H1 (cell line): ENCODE measurements at regions not wholly inside any gene's neighbourhood (a gene's known extent, or its start where the extent isn't known, plus 50 kb on each side); places are given as distances from the start of the nearest gene placed in this dataset.

Experiments used
- CTCF ChIA-PET: fragments of 300-600 bp; sonication (Branson Sonifier 250); formaldehyde crosslinking; loops from one replicate; lab custom pipeline; 2021; ENCODE audit not compliant: partially characterized antibody; lab: Charles Lee
- POLR2A ChIA-PET: fragments of 300-600 bp; sonication (Branson Sonifier 250); formaldehyde crosslinking; loops from one replicate; lab custom pipeline; 2021; ENCODE audit warnings: inconsistent platforms; ENCODE audit not compliant: partially characterized antibody; lab: Charles Lee
- DNase-seq, 2 experiments: peaks; one replicate each; pipeline versions ENCODE4 v3.0.0 to v3.0.0-alpha.2; 2010 to 2022; ENCODE audit warnings: low spot score in 2 of 2, low read depth in 1 of 2, mixed read lengths in 1 of 2
- FAIRE-seq: peaks from 2 replicates; lab custom pipeline; 2011; peaks lifted over from hg19 to GRCh38; lab: Jason Lieb, UNC
- H2AFZ ChIP-seq: 2 replicates; pipeline ENCODE4 v1.8.1; 2012; ENCODE audit warnings: low read length, inconsistent platforms
- H2AK5ac ChIP-seq: 2 replicates; pipeline ENCODE4 v1.6.1; 2013; ENCODE audit warnings: low read depth, low read length
- H2BK120ac ChIP-seq: replicated peaks from 2 replicates; pipeline ENCODE3; 2013; ENCODE audit warnings: low read depth, low read length, inconsistent platforms
- H2BK12ac ChIP-seq: 2 replicates; pipeline ENCODE4 v1.6.1; 2013; ENCODE audit warnings: low read depth, low read length
- H2BK15ac ChIP-seq: 2 replicates; pipeline ENCODE4 v1.6.1; 2013; ENCODE audit warnings: low read length
- H2BK20ac ChIP-seq: 2 replicates; pipeline ENCODE4 v1.6.1; 2013; ENCODE audit warnings: low read length
- H2BK5ac ChIP-seq: 2 replicates; pipeline ENCODE4 v1.6.1; 2013; ENCODE audit warnings: low read depth, low read length
- H3K14ac ChIP-seq: 2 replicates; pipeline ENCODE4 v1.6.1; 2013; ENCODE audit warnings: inconsistent platforms; ENCODE audit not compliant: insufficient read length
- H3K18ac ChIP-seq: 2 replicates; pipeline ENCODE4 v1.6.1; 2013; ENCODE audit warnings: low read length; ENCODE audit errors: extremely low read depth
- H3K23ac ChIP-seq: 2 replicates; pipeline ENCODE4 v1.6.1; 2013; ENCODE audit warnings: inconsistent platforms; ENCODE audit not compliant: insufficient read length
- H3K23me2 ChIP-seq: 2 replicates; pipeline ENCODE4 v1.6.1; 2013; ENCODE audit warnings: low read depth, low read length
- H3K27ac ChIP-seq: 2 replicates; pipeline ENCODE4 v1.6.1; 2011; ENCODE audit warnings: low read depth, low read length, inconsistent platforms
- H3K27me3 ChIP-seq, 4 experiments: replicated peaks in 1 of 4; 1 replicate in 1 of 4; 2 replicates in 3 of 4; pipeline versions ENCODE4 v1.6.1 to v1.8.1; 2011 to 2013; ENCODE audit warnings: low read length in 3 of 4, mild to moderate bottlenecking in 3 of 4, inconsistent platforms in 2 of 4, mixed read lengths in 2 of 4, moderate library complexity in 1 of 4; ENCODE audit not compliant: control insufficient read depth in 3 of 4, insufficient read depth in 3 of 4; ENCODE audit errors: extremely low read depth in 1 of 4
- H3K36me3 ChIP-seq, 4 experiments: 2 replicates each; pipeline versions ENCODE4 v1.6.1 to v1.8.1; 2011 to 2013; ENCODE audit warnings: mild to moderate bottlenecking in 4 of 4, low read length in 3 of 4, moderate library complexity in 2 of 4, control low read depth in 1 of 4, inconsistent platforms in 1 of 4; ENCODE audit not compliant: insufficient read depth in 4 of 4, control insufficient read depth in 2 of 4
- H3K4ac ChIP-seq: replicated peaks from 2 replicates; pipeline ENCODE3; 2013; ENCODE audit warnings: low read length, low read depth, mixed read lengths, inconsistent platforms; ENCODE audit not compliant: insufficient read length
- H3K4me1 ChIP-seq, 4 experiments: replicated peaks in 1 of 4; 1 replicate in 1 of 4; 2 replicates in 3 of 4; pipeline versions ENCODE4 v1.6.1 to v1.8.1; 2011 to 2013; ENCODE audit warnings: low read length in 3 of 4, inconsistent platforms in 2 of 4, mixed read lengths in 1 of 4; ENCODE audit not compliant: insufficient read depth in 4 of 4, control insufficient read depth in 3 of 4
- H3K4me2 ChIP-seq, 2 experiments: 2 replicates each; pipeline versions ENCODE4 v1.6.1 to v1.8.1; 2011 to 2013; ENCODE audit warnings: low read depth in 2 of 2, low read length in 2 of 2, control low read depth in 1 of 2, inconsistent platforms in 1 of 2, mild to moderate bottlenecking in 1 of 2; ENCODE audit not compliant: insufficient read depth in 1 of 2
- H3K4me3 ChIP-seq, 4 experiments: fragments of 200-600, 300-600 bp in 1 of 4; sonication (generic), shearing (Covaris generic), sonication (Bioruptor Twin) in 1 of 4; 2 replicates each; pipeline versions ENCODE4 v1.5.1 to v1.8.1; 2011 to 2016; ENCODE audit warnings: low read length in 4 of 4, low read depth in 3 of 4, control low read depth in 2 of 4, inconsistent platforms in 2 of 4, mild to moderate bottlenecking in 2 of 4, mixed read lengths in 1 of 4, moderate library complexity in 1 of 4; ENCODE audit not compliant: insufficient read depth in 2 of 4; ENCODE audit errors: extremely low read depth in 1 of 4
- H3K56ac ChIP-seq: replicated peaks from 2 replicates; pipeline ENCODE3; 2013; ENCODE audit warnings: low read depth, mild to moderate bottlenecking, mixed read lengths, low read length, inconsistent platforms; ENCODE audit not compliant: insufficient read length
- H3K79me1 ChIP-seq: 2 replicates; pipeline ENCODE4 v1.6.1; 2013; ENCODE audit warnings: low read depth, low read length, control low read depth
- H3K79me2 ChIP-seq, 2 experiments: 2 replicates each; pipeline versions ENCODE4 v1.6.1 to v1.8.1; 2012 to 2013; ENCODE audit warnings: low read length in 2 of 2, mild to moderate bottlenecking in 2 of 2, inconsistent platforms in 1 of 2; ENCODE audit not compliant: insufficient read depth in 2 of 2, control insufficient read depth in 1 of 2
- H3K9ac ChIP-seq, 4 experiments: replicated peaks in 1 of 4; 1 replicate in 1 of 4; 2 replicates in 3 of 4; pipeline versions ENCODE4 v1.6.1 to v1.8.1; 2011 to 2013; ENCODE audit warnings: low read depth in 3 of 4, low read length in 3 of 4, control low read depth in 2 of 4, mild to moderate bottlenecking in 2 of 4, moderate library complexity in 2 of 4, inconsistent platforms in 1 of 4; ENCODE audit errors: extremely low read depth in 1 of 4
- H3K9me3 ChIP-seq, 2 experiments: 2 replicates each; pipeline versions ENCODE4 v1.6.1 to v1.8.1; 2012 to 2013; ENCODE audit warnings: mild to moderate bottlenecking in 2 of 2, moderate library complexity in 2 of 2, control low read depth in 1 of 2, inconsistent platforms in 1 of 2, low read depth in 1 of 2, low read length in 1 of 2, mixed read lengths in 1 of 2; ENCODE audit not compliant: insufficient read depth in 2 of 2
- H4K20me1 ChIP-seq, 2 experiments: replicated peaks in 1 of 2; 2 replicates each; pipeline versions ENCODE3 to v1.8.1; 2011 to 2013; ENCODE audit warnings: inconsistent platforms in 2 of 2, low read length in 2 of 2, mild to moderate bottlenecking in 1 of 2; ENCODE audit not compliant: insufficient read depth in 2 of 2, control insufficient read depth in 1 of 2
- H4K5ac ChIP-seq: 2 replicates; pipeline ENCODE4 v1.6.1; 2013; ENCODE audit warnings: low read length, low read depth, mixed read lengths, inconsistent platforms; ENCODE audit not compliant: insufficient read length
- H4K8ac ChIP-seq: 2 replicates; pipeline ENCODE4 v1.8.0; 2013; ENCODE audit warnings: mild to moderate bottlenecking, moderate library complexity, low read length, inconsistent platforms; ENCODE audit not compliant: insufficient read depth; ENCODE audit errors: extremely low read depth
- H4K91ac ChIP-seq: replicated peaks from 2 replicates; pipeline ENCODE3; 2013; ENCODE audit warnings: low read length, mixed read lengths, inconsistent platforms; ENCODE audit not compliant: insufficient read length
- KDM5A ChIP-seq: fragments of 200-600 bp; IDR thresholded peaks from 2 replicates; pipeline ENCODE4 v1.7.1; 2012; ENCODE audit warnings: mild to moderate bottlenecking, low read length, inconsistent platforms, mixed read lengths
- RNF2 ChIP-seq: fragments of 200-900, 300-1000 bp; sonication (generic); IDR thresholded peaks from 2 replicates; pipeline ENCODE4 v1.7.1; 2016; ENCODE audit warnings: borderline replicate concordance, low read depth, mild to moderate bottlenecking, antibody characterized with exemption, low read length; ENCODE audit not compliant: poor library complexity, severe bottlenecking; ENCODE audit errors: missing control alignments
- WGBS, 2 experiments: shearing (Covaris generic) in 1 of 2; methylation state at CpG; one replicate each; pipeline versions ENCODE4 v1.1.6 to v1.1.7; 2013 to 2015; ENCODE audit warnings: low lambda C conversion rate in 2 of 2, mixed read lengths in 2 of 2, inconsistent platforms in 1 of 2, low coverage in 1 of 2, missing lambda C conversion rate in 1 of 2; ENCODE audit not compliant: insufficient replicate concordance in 2 of 2, insufficient coverage in 1 of 2, insufficient read length in 1 of 2; ENCODE audit errors: extremely low coverage in 1 of 2, missing lambda C conversion rate in 1 of 2; 5-methylcytosine and 5-hydroxymethylcytosine counted together

DNA sequence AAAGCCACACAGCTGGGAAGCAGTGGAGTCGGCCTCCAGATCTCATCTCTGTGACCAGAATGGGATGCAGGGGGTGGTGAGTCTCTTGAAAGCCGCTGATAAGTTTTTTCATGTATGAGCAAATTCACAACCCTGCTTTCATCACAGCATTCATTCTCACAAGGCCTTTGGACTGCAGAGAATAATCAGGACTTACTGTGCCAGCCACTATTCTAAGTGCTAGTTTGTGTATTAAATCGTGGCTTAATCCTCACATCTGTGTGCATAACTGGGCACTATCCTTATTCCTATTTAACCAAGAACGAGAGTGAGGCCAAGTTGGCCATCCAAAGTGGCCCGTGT, 64.2 kb upstream of the POLG start:
- ChIA-PET CTCF (interaction anchor here (0.8 to 3.1 kb wide), 8 partner anchors 18 to 97 kb away, joined by 3 to 18 read pairs (median 5); no protein-coding TSS in a partner anchor), POLR2A (interaction anchor here (0.8 to 3.2 kb wide), 5 partner anchors 9 to 38 kb away, joined by 3 to 14 read pairs (median 3); no protein-coding TSS in a partner anchor)
- no peak overlapping the region for H3K27ac ChIP-seq

More for the DNA sequence above, 64.2 kb upstream of the POLG start:
- Histone ChIP-seq H4K20me1 (peaks cover 12 to 38% of the 10 kb centered on the region in 2 experiments), H3K9me3 (no peaks in the 10 kb centered on the region), H2BK15ac (no peak overlapping the region), H3K56ac (no peak overlapping the region), H2BK20ac (no peak overlapping the region), H3K23me2 (peaks cover 3% of the 10 kb centered on the region), H3K9ac (no peak overlapping the region), H3K4me2 (peak overlapping the region in 1 of 2 experiments; percentile 89; a peak in 2 of 4 replicates), H3K23ac (no peak overlapping the region), H4K8ac (no peak overlapping the region), H2AFZ (no peak overlapping the region), H3K14ac (no peak overlapping the region), H2BK120ac (no peak overlapping the region), H3K79me1 (no peaks in the 10 kb centered on the region), H3K27me3 (peaks cover 93 to 99% (median 99%) of the 10 kb centered on the region in 4 experiments), H2AK5ac (peak overlapping the region; percentile 61; the same call in 1 of the 2 replicates), H3K36me3 (no peaks in the 10 kb centered on the region), H4K5ac (no peak overlapping the region), H3K4ac (no peak overlapping the region), H3K4me1 (peaks cover 5 to 45% (median 19%) of the 10 kb centered on the region in 4 experiments), H4K91ac (no peak overlapping the region), H3K4me3 (peak overlapping the region in 1 of 4 experiments; percentile 54; a peak in 1 of 8 replicates), H2BK5ac (no peak overlapping the region), H3K79me2 (no peaks in the 10 kb centered on the region), H3K18ac (no peak overlapping the region), H2BK12ac (0 out of 2 replicates have a peak overlapping the region, but pooled peaks have one; percentile 32)
- no peak for FAIRE-seq
- TF ChIP-seq RNF2 (peak; percentile 38), KDM5A (no peak)
- no peak for DNase-seq
- WGBS, 2 experiments = 25% methylated on average over 5 of the region's 5 CpGs; no CpG with 5 or more reads in 1 of the 2 experiments
